ENCODE measurements at regions not wholly inside any gene's neighbourhood (a gene's known extent, or its start where the extent isn't known, plus 50 kb on each side); places are given as distances from the start of the nearest gene placed in this dataset.

- TF ChIP-seq CTCF (IDR thresholded peaks at IDR 0.05) (no peak), POLR2A (IDR thresholded peaks at IDR 0.05) (no peak)
Measured at GRCh38 chr2:23241121-23241520, 143.9 kb upstream of the KLHL29 start.

All from ovary (tissue), 3 donors.